HT-29 (cell line): ENCODE measurements at regions not wholly inside any gene's neighbourhood (a gene's known extent, or its start where the extent isn't known, plus 50 kb on each side); places are given as distances from the start of the nearest gene placed in this dataset.
"Not testable (repeated sequence)": the region's sequence is repeated elsewhere in the genome, so short reads cannot be mapped to it uniquely, and the experiment has no call there.

Experiments
- DNase-seq: peaks from one replicate; pipeline ENCODE4 v3.0.0-alpha.2; 2015; ENCODE audit warnings: low spot score

DNA sequence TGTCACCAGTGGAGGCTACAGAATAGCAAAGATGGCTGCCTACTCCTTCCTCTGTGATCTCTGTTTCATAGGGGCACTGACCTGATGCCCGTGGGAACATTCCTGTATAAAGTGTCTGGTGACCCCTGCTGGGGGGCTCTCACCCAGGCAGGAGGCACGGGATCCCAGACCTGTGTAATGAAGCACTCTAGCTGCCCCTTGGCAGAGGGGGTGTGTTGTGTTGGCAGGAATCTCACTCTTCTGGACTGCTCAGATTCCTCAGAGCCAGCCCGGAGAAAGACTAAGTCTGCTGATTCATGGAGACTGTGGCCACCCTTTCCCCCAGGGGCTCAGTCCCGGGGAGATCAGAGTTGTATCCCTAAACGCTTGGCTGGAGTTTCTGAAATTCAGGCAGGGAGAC, 648.3 kb downstream of the SPRY1 start:
- DNase-seq = no peak

GRCh38 chr4:124046190-124046589, 649.6 kb downstream of the SPRY1 start:
- no peak for DNase-seq

GRCh38 chr4:124053872-124054538, 657.4 kb downstream of the SPRY1 start:
- no peak for DNase-seq

GRCh38 chr4:124055336-124055735, 657.2 kb downstream of the ANKRD50 start:
- DNase-seq = no peak

GRCh38 chr4:124055896-124056295, 656.6 kb downstream of the ANKRD50 start:
- no peak for DNase-seq

DNA sequence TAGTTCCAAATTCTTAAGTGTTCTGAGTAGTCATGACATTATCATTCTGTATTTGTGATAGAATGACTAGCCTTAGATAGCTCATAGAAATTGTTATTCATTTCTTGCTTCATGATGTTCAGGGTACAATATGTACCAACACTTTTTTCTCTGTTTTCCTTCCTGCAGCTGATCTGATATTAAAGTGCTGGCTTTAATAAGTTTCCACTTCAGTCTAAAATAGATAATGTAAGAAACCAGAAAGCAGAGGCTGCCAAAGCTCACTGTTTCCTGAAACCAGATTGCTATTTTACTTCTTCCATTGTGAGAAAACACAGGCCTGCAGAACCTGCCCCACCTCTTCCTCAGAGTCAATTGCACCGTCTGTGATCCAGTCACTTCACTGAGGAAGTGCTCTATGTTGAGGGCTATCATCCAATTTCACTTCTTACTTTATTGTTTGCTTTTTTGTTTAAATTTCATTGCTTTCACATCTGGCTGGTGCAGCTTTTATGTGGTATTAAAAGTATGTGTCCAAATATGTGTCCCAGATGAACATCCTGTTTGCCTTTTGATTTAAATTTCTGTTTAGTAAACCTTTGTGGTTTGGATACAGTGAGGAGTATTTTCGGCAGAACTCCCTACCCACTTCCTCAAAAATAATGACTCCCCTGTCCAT, 652.1 kb downstream of the ANKRD50 start:
- peak; percentile 39 for DNase-seq

GRCh38 chr4:124061413-124061812, 651.1 kb downstream of the ANKRD50 start:
- no peak for DNase-seq

GRCh38 chr4:124065422-124065821, 647.1 kb downstream of the ANKRD50 start:
- DNase-seq = no peak

- no peak for DNase-seq
These were observed 646.6 kb downstream of the ANKRD50 start for GRCh38 chr4:124065936-124066335.

GRCh38 chr4:124066595-124066994, 645.9 kb downstream of the ANKRD50 start:
- DNase-seq = no peak

GRCh38 chr4:124067046-124067445, 645.5 kb downstream of the ANKRD50 start:
- DNase-seq = no peak

- peak; percentile 28 for DNase-seq
These were observed 641.6 kb downstream of the ANKRD50 start for GRCh38 chr4:124070688-124071484.

GRCh38 chr4:124075276-124075675, 637.3 kb downstream of the ANKRD50 start:
- DNase-seq = not testable (repeated sequence)

DNA sequence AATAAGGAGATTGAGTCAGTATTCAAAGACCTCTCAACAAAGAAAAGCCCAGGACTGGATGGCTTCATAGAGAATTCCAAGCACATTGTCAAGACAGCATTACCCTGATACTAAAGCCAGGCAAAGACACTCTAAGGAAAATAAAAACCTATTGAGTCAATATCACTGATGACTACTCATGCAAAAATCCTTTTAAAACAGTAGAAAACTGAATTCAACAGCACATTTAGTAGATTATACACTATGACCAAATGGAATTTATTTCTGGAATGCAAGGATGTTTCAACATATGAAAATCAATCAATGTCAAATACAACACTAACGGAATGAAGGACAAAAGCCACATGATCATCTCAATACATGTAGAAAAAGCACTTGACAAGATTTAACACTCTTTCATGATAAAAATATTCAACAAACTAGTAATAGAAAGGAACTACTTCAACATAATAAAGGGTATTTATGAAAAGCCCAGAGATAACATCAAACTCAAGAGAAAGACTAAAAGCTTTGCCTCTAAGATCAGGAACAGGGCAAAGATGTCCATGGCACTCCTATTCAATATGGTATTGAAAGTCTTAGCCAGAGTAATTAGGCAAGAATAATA, 633.3 kb downstream of the ANKRD50 start:
- DNase-seq = no peak

- DNase-seq = no peak
These were observed 628.8 kb downstream of the ANKRD50 start for GRCh38 chr4:124083711-124084110.

DNA sequence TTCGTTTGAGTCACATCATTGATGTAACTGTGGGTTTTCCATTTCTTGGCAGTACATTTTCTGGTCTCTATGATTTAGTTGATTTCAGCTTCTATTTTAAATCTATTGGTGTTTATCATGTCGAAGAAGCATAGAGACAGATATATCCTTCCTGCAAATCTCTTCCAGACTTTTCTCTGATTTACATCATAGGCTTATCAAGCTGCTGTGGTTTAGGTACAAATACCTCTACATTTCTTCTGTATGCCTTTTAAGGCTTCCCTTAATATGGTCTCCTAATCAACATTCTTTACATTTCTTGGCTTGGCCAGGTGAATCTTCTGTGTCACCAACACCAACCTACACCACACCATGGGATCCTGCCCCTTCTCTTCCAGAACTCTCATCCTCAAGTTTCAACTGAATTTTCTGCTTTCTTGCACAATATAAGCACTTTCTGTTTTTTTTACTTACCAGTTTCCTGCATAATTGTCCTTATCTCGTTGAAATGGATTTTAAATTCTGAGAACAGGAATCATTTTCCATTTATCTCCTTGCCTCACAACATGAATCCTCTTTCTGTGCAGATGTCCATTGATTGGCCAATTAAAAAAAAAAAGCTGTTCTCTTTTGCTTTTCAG, 626.9 kb downstream of the ANKRD50 start:
- no peak for DNase-seq

- DNase-seq = no peak
These were observed 622.5 kb downstream of the ANKRD50 start for GRCh38 chr4:124090021-124090420.

GRCh38 chr4:124092101-124092500, 620.4 kb downstream of the ANKRD50 start:
- DNase-seq = no peak

DNA sequence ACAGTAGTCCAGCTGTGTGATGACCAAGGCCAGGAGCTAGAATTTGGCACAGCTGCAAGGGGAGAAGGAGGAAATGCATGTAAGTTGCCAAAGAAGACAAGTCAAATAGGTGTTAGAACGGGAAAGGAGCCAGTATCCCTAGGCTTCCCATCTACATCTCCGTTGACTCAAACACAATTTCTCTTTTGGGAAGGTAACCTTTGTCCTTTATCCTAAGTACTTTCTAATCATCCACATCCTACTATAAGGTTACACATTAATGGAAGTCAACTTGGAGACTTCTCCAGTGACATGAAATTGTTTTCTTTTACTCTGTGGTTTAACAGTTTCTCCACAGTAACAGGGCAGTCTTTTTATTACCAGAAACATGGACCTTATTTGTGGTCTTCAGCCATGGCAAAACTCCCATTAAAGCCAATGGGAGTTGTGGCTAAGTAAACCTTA, 620.0 kb downstream of the ANKRD50 start:
- peak; percentile 72 for DNase-seq

DNA sequence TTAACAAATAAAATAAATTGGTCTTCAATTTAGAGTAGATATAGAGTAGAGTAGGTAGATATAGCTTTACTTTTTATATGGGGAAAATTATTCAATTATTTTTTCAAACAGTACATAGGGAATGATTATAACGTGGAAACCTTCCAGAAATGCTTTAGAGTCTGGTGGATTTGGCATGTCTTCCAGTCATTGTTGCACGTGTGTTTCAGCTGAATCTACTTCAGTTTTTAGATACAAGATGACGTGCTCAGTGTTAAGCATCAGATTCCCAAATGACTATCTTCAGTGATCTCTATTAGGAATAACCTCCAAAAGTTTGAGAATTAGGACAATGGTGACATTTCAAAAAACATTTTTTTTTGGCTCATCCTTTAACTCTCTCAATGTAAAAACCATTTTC, 616.9 kb downstream of the ANKRD50 start:
- no peak for DNase-seq

DNA sequence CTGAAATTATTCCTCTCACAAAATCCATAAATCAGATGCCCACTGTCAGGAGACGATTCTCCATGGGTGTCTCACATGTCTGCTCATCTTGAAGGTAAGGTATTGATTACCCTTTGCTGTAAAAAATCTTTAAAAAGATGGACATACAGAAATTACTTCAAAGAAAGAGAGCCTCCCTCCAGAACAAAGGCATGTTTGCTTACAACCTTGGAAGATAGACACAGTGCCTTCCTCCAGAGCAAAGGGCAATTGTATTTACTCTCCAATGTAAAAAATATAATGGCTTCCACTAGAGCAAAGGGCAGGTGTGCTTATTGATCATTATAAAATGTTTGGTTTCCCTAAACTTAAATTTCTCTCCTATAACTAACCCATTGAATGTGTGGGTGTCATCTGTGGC, 616.2 kb downstream of the ANKRD50 start:
- DNase-seq = no peak

GRCh38 chr4:124097447-124097846, 615.1 kb downstream of the ANKRD50 start:
- DNase-seq = no peak
